ENCODE measurements at regions not wholly inside any gene's neighbourhood (a gene's known extent, or its start where the extent isn't known, plus 50 kb on each side); places are given as distances from the start of the nearest gene placed in this dataset.
"Not testable (repeated sequence)": the region's sequence is repeated elsewhere in the genome, so short reads cannot be mapped to it uniquely, and the experiment has no call there.

DNA sequence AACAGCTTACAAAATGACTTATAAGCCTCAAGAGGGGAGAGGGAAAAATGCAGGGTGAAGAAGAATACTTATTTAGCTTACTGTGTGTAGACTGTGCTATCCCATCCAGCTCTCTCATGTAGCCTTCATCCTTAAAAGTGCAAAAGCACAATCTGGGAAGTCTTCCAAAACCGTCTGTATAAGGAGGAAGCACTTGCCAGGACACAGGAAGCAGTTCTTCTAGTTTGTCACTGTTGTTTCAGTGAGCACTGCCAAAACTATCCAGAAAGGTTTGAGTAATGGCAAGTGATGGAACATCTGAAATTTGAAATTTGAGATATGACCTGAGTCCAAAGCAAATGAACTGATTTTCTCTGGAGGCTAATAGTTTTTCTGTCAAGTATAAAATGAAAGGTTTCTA is 140.8 kb upstream of the ISL1 start:
- H3K9me3 ChIP-seq: peaks cover 0 to 3% (median 0%) of the 10 kb centered on the region in 12 donors

DNA sequence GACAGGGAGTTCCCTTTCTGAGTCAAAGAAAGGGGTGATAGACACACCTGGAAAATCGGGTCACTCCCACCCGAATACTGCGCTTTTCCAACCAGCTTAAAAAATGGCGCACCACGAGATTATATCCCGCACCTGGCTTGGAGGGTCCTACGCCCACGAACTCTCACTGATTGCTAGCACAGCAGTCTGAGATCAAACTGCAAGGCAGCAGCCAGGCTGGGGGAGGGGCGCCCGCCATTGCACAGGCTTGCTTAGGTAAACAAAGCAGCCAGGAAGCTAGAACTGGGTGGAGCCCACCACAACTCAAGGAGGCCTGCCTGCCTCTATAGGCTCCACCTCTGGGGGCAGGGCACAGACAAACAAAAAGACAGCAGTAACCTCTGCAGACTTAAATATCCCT is 132.3 kb upstream of the ISL1 start:
- ATAC-seq; intact Hi-C loops (cut with DNase I); DNase-seq; H3K27me3 ChIP-seq; H3K27ac ChIP-seq; H3K4me3 ChIP-seq; H3K36me3 ChIP-seq; H3K4me1 ChIP-seq; H3K9me3 ChIP-seq: not testable (repeated sequence)
- WGBS, 4 donors: 86 to 91% (median 88%) methylated on average over 10 of the region's 10 CpGs

More for the DNA sequence above, 140.8 kb upstream of the ISL1 start:
- H3K4me1 ChIP-seq: no peaks in the 10 kb centered on the region
- no peaks in the 10 kb centered on the region for H3K36me3 ChIP-seq
- intact Hi-C loops (cut with DNase I): no loop called here
- H3K27me3 ChIP-seq: no peaks in the 10 kb centered on the region
- no peak overlapping the region for H3K4me3 ChIP-seq
- 15 to 24% (median 16%) methylated on average over 1 of the region's 1 CpG for WGBS, 4 donors
- DNase-seq: no peak
- no peak overlapping the region for H3K27ac ChIP-seq
- no peak for ATAC-seq
- no peak for TF ChIP-seq POLR2A (IDR thresholded peaks at IDR 0.05)
- TF ChIP-seq, protein P1, sequence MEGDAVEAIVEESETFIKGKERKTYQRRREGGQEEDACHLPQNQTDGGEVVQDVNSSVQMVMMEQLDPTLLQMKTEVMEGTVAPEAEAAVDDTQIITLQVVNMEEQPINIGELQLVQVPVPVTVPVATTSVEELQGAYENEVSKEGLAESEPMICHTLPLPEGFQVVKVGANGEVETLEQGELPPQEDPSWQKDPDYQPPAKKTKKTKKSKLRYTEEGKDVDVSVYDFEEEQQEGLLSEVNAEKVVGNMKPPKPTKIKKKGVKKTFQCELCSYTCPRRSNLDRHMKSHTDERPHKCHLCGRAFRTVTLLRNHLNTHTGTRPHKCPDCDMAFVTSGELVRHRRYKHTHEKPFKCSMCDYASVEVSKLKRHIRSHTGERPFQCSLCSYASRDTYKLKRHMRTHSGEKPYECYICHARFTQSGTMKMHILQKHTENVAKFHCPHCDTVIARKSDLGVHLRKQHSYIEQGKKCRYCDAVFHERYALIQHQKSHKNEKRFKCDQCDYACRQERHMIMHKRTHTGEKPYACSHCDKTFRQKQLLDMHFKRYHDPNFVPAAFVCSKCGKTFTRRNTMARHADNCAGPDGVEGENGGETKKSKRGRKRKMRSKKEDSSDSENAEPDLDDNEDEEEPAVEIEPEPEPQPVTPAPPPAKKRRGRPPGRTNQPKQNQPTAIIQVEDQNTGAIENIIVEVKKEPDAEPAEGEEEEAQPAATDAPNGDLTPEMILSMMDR (IDR thresholded peaks at IDR 0.05): no peak

GRCh38 chr5:51271261-51271660 is 112.0 kb upstream of the ISL1 start:
- WGBS, 4 donors: 72 to 80% (median 75%) methylated on average over 6 of the region's 6 CpGs
- intact Hi-C loops (cut with DNase I): no loop called here
- ATAC-seq: no peak

DNA sequence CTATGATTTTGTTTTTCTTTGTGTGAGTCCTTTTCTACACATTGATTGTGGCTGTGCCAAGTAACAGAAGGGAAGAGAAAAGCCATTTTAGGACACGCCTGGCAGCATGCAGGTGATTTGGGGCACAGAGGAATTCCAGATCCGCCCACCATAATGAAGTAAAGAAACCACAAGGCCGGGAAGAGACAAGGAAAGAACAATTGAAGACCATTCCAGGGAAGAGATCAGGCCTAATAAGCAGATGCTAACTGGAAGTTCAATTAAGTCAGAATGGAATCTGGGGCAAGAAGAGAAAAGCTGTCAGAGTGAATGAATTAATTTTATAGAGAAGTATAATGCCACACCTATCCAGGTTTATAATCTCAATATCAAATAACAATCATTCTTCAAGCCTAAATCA is 110.2 kb upstream of the ISL1 start:
- Histone ChIP-seq H3K36me3 (no peaks in the 10 kb centered on the region), H3K9me3 (no peaks in the 10 kb centered on the region), H3K27me3 (no peaks in the 10 kb centered on the region), H3K27ac (no peak overlapping the region), H3K4me3 (no peak overlapping the region), H3K4me1 (no peaks in the 10 kb centered on the region)
- DNase-seq (no peak), ATAC-seq (no peak)
- no peak for TF ChIP-seq POLR2A (IDR thresholded peaks at IDR 0.05)
- TF ChIP-seq, protein P1 (IDR thresholded peaks at IDR 0.05): no peak
- intact Hi-C loops (cut with DNase I): no loop called here
- WGBS, 4 donors: 72 to 82% (median 75%) methylated on average over 3 of the region's 3 CpGs

More at GRCh38 chr5:51271261-51271660, 112.0 kb upstream of the ISL1 start:
- TF ChIP-seq, protein P1 (IDR thresholded peaks at IDR 0.05): no peak
- TF ChIP-seq POLR2A (IDR thresholded peaks at IDR 0.05): no peak
- Histone ChIP-seq H3K4me1 (no peaks in the 10 kb centered on the region), H3K4me3 (no peak overlapping the region), H3K27ac (no peak overlapping the region), H3K27me3 (no peaks in the 10 kb centered on the region), H3K36me3 (no peaks in the 10 kb centered on the region), H3K9me3 (no peaks in the 10 kb centered on the region)
- DNase-seq: no peak

DNA sequence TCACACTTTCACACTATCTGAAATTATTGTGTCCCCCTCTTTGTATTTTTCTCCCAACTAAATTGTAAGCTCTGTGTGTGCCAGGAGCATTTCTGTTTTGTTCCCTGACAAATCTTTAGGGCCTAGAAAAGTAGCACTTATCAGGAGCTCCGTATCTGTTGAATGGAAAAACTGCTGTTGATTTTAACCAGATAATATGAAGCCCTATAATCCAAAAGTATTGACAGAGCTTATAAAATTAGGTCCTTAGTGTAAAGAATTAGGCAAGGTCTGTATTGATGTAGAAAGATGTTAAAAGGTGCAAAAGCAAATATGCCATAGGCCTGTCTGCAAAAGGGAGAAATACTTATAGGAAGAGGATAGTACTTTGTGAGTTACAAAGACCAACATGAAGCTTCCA is 109.4 kb upstream of the ISL1 start:
- 65 to 79% (median 73%) methylated on average over 1 of the region's 1 CpG for WGBS, 4 donors
- peaks cover 0 to 3% (median 0%) of the 10 kb centered on the region in 9 donors for H3K27me3 ChIP-seq

More for the DNA sequence above, 109.4 kb upstream of the ISL1 start:
- no peaks in the 10 kb centered on the region for H3K9me3 ChIP-seq
- H3K27ac ChIP-seq: no peak overlapping the region
- no peaks in the 10 kb centered on the region for H3K36me3 ChIP-seq
- TF ChIP-seq, protein P1 (IDR thresholded peaks at IDR 0.05): no peak
- no peak for TF ChIP-seq POLR2A (IDR thresholded peaks at IDR 0.05)
- ATAC-seq (no peak), DNase-seq (no peak)
- no peak overlapping the region for H3K4me3 ChIP-seq
- intact Hi-C loops (cut with DNase I): no loop called here
- no peaks in the 10 kb centered on the region for H3K4me1 ChIP-seq
